NT2/D1 (cell line): ENCODE measurements at regions not wholly inside any gene's neighbourhood (a gene's known extent, or its start where the extent isn't known, plus 50 kb on each side); places are given as distances from the start of the nearest gene placed in this dataset.

Experiments
- DNase-seq: peaks from one replicate; pipeline ENCODE4 v3.0.0-alpha.2; 2011; ENCODE audit warnings: low read depth, low spot score
- H3K27me3 ChIP-seq: 2 replicates; pipeline ENCODE4 v1.6.0; 2011; ENCODE audit warnings: mild to moderate bottlenecking; ENCODE audit not compliant: insufficient read length, insufficient read depth
- H3K36me3 ChIP-seq: 2 replicates; pipeline ENCODE4 v1.6.1; 2011; ENCODE audit warnings: mild to moderate bottlenecking, low read length, mixed read lengths; ENCODE audit not compliant: insufficient read depth, insufficient read length
- H3K4me1 ChIP-seq: 2 replicates; pipeline ENCODE4 v1.5.1; 2011; ENCODE audit not compliant: insufficient read depth, insufficient read length
- H3K4me3 ChIP-seq: 2 replicates; pipeline ENCODE4 v1.5.1; 2011; ENCODE audit warnings: low read depth; ENCODE audit not compliant: insufficient read length
- H3K9ac ChIP-seq: 2 replicates; pipeline ENCODE4 v1.6.0; 2011; ENCODE audit warnings: low read depth; ENCODE audit not compliant: insufficient read length
- H3K9me3 ChIP-seq: 2 replicates; pipeline ENCODE4 v1.5.1; 2011; ENCODE audit warnings: mild to moderate bottlenecking, low read length; ENCODE audit not compliant: insufficient read depth
- SUZ12 ChIP-seq: IDR thresholded peaks from 2 replicates; pipeline ENCODE4 v1.6.1; 2011; ENCODE audit not compliant: insufficient read length, insufficient read depth; ENCODE audit errors: extremely low read depth
- YY1 ChIP-seq: IDR thresholded peaks from 2 replicates; pipeline ENCODE4 v1.6.1; 2011; ENCODE audit not compliant: insufficient read length, insufficient read depth
- ZNF274 ChIP-seq: IDR thresholded peaks from 2 replicates; pipeline ENCODE4 v1.6.1; 2011; ENCODE audit warnings: mild to moderate bottlenecking, low read depth, low read length

- H3K9ac ChIP-seq: no peak overlapping the region
- H3K36me3 ChIP-seq: no peaks in the 10 kb centered on the region
- no peaks in the 10 kb centered on the region for H3K9me3 ChIP-seq
- no peak for DNase-seq
- TF ChIP-seq SUZ12 (no peak), YY1 (no peak), ZNF274 (no peak)
- peaks cover 12% of the 10 kb centered on the region for H3K4me1 ChIP-seq
- no peak overlapping the region for H3K4me3 ChIP-seq
- peaks cover 2% of the 10 kb centered on the region for H3K27me3 ChIP-seq
Observed at GRCh38 chr3:14590569-14590968, 50.4 kb upstream of the GRIP2 start.

GRCh38 chr3:14592390-14592789 is 52.2 kb upstream of the GRIP2 start:
- H3K4me1 ChIP-seq: peaks cover 12% of the 10 kb centered on the region
- peaks cover 2% of the 10 kb centered on the region for H3K27me3 ChIP-seq

GRCh38 chr3:14592836-14593235 is 52.7 kb upstream of the GRIP2 start:
- H3K36me3 ChIP-seq: no peaks in the 10 kb centered on the region
- H3K9ac ChIP-seq: no peak overlapping the region
- H3K4me1 ChIP-seq: peaks cover 12% of the 10 kb centered on the region
- TF ChIP-seq ZNF274 (no peak), SUZ12 (no peak), YY1 (no peak)
- no peaks in the 10 kb centered on the region for H3K9me3 ChIP-seq
- peaks cover 2% of the 10 kb centered on the region for H3K27me3 ChIP-seq
- H3K4me3 ChIP-seq: no peak overlapping the region
- DNase-seq: no peak

More at GRCh38 chr3:14592390-14592789, 52.2 kb upstream of the GRIP2 start:
- Histone ChIP-seq H3K9me3 (no peaks in the 10 kb centered on the region), H3K4me3 (no peak overlapping the region), H3K9ac (no peak overlapping the region), H3K36me3 (no peaks in the 10 kb centered on the region)
- no peak for TF ChIP-seq ZNF274
- TF ChIP-seq SUZ12: no peak
- no peak for TF ChIP-seq YY1
- DNase-seq: no peak

- peaks cover 9% of the 10 kb centered on the region for H3K4me1 ChIP-seq
- H3K27me3 ChIP-seq: peaks cover 7% of the 10 kb centered on the region
- no peak overlapping the region for H3K4me3 ChIP-seq
- H3K36me3 ChIP-seq: no peaks in the 10 kb centered on the region
- no peaks in the 10 kb centered on the region for H3K9me3 ChIP-seq
- TF ChIP-seq YY1 (no peak), SUZ12 (no peak), ZNF274 (no peak)
- no peak for DNase-seq
- H3K9ac ChIP-seq: no peak overlapping the region
Observed at GRCh38 chr3:14594234-14594633, 54.1 kb upstream of the GRIP2 start.

GRCh38 chr3:14595561-14595960 is 55.4 kb upstream of the GRIP2 start:
- H3K9me3 ChIP-seq: no peaks in the 10 kb centered on the region
- H3K27me3 ChIP-seq: peaks cover 7% of the 10 kb centered on the region
- no peak overlapping the region for H3K9ac ChIP-seq
- peaks cover 9% of the 10 kb centered on the region for H3K4me1 ChIP-seq
- H3K4me3 ChIP-seq: no peak overlapping the region
- TF ChIP-seq ZNF274: no peak
- TF ChIP-seq SUZ12: no peak
- no peaks in the 10 kb centered on the region for H3K36me3 ChIP-seq
- DNase-seq: no peak

GRCh38 chr3:14597266-14597665 is 54.3 kb upstream of the CCDC174 start:
- H3K27me3 ChIP-seq: peaks cover 7% of the 10 kb centered on the region
- no peak overlapping the region for H3K4me3 ChIP-seq
- H3K9ac ChIP-seq: no peak overlapping the region
- H3K36me3 ChIP-seq: no peaks in the 10 kb centered on the region
- TF ChIP-seq ZNF274: no peak
- no peak for TF ChIP-seq SUZ12
- no peak for TF ChIP-seq YY1
- H3K9me3 ChIP-seq: no peaks in the 10 kb centered on the region
- no peak for DNase-seq
- peaks cover 18% of the 10 kb centered on the region for H3K4me1 ChIP-seq

- DNase-seq: no peak
- no peak for TF ChIP-seq YY1
- no peak for TF ChIP-seq ZNF274
- TF ChIP-seq SUZ12: no peak
- Histone ChIP-seq H3K4me3 (no peak overlapping the region), H3K9ac (no peak overlapping the region), H3K27me3 (peaks cover 8% of the 10 kb centered on the region), H3K9me3 (no peaks in the 10 kb centered on the region), H3K4me1 (peaks cover 16% of the 10 kb centered on the region), H3K36me3 (no peaks in the 10 kb centered on the region)
Observed at GRCh38 chr3:14598143-14598569, 53.4 kb upstream of the CCDC174 start.
